D721Med (cell line): ENCODE measurements at regions not wholly inside any gene's neighbourhood (a gene's known extent, or its start where the extent isn't known, plus 50 kb on each side); places are given as distances from the start of the nearest gene placed in this dataset.

Source experiments
- DNase-seq: peaks from one replicate; pipeline ENCODE4 v3.0.0; 2011; ENCODE audit warnings: low spot score; ENCODE audit not compliant: insufficient read length
- FAIRE-seq: peaks from 2 replicates; lab custom pipeline; 2011; peaks lifted over from hg19 to GRCh38; lab: Jason Lieb, UNC
- CTCF ChIP-seq: IDR thresholded peaks from 2 replicates; pipeline ENCODE4 v1.5.1; 2012; ENCODE audit warnings: mild to moderate bottlenecking, control low read depth; ENCODE audit not compliant: insufficient read depth; ENCODE audit errors: missing control alignments

DNA sequence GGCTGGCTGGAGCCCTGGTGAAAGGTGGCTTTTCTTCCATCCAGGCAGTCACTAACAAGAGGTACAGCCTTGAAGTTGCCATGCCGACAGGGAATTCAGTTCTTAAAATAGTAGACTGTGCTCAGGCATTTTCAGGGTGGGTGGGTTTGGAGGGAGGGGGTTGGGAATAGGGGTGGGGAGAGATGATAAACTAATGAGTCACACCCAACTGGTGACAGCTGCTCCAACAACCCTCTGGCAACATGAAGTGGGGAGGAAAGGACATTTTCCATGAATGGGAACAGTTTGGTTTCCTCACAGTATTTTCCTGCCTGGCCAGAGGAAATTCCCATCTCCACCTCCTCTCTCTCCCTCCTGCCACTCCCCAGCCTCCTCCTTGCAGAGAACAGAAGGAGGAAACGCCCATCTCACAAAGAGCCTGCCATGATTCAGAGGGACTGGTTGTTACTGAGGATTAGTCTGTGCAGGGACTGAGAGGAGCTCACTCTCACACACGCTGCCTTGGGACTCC lies 113.0 kb upstream of the SLC1A4 start:
- no peak for DNase-seq
- no peak for TF ChIP-seq CTCF
- no peak for FAIRE-seq

GRCh38 chr2:64879745-64880144 lies 109.5 kb upstream of the SLC1A4 start:
- no peak for FAIRE-seq
- no peak for TF ChIP-seq CTCF

DNA sequence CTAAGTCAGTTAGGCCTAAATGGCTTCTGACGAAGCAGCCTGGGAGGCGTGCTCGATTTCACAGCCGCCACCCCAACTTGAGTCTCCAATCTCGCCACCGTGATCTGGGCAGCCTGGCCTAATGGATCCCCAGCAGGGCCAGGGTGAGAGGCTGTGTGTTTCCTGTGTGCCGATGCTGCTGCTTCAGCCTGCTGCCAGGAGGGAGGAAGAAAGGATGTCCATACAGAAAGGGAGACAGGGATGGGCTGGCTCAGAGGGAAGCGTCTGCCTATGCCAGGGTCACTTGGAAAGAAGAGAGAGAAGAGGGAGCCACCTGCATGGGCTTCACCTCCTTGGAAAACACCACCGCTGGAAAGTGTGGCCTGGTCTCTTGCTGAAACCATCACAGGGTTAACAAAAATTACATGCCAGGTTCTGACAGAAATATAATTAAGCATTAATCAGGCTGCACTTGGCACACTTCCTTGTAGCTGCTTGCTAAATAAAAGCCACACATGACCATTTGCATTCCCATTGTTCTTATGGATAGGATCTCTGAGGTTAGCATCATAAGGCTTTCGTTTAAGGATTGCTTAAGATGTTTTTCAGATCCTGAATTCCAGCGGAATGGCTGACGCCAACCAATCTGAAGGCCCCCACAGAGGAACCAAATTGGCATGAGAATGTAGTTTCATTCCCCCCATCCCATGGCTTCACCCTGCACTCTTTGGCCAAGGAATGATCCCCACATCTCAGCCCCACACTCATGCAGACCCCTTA lies 108.8 kb upstream of the SLC1A4 start:
- TF ChIP-seq CTCF = no peak
- no peak for DNase-seq
- no peak for FAIRE-seq

More at GRCh38 chr2:64879745-64880144, 109.5 kb upstream of the SLC1A4 start:
- DNase-seq = no peak

DNA sequence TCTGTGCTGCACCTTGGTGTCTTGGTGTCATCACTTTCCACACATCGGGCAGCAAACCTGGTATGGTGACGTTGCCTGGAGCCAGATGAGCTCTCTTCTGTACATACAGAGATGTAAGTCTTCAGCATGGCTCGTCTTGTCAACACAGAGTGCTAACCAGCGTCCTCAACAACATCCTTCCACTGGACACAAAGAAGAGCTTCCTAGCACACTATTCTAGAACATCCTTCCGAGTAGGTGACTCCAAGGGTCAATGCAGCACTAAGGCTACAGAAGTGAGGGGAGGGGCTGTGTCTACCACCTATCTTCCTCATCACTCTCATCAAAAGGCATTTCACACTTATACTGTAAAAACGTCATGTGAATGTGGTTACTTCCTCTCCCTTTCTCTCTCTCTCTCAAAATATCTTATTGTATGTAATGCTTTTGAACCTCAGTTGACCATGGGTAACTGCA lies 108.1 kb upstream of the SLC1A4 start:
- DNase-seq = no peak
- FAIRE-seq = no peak
- no peak for TF ChIP-seq CTCF

DNA sequence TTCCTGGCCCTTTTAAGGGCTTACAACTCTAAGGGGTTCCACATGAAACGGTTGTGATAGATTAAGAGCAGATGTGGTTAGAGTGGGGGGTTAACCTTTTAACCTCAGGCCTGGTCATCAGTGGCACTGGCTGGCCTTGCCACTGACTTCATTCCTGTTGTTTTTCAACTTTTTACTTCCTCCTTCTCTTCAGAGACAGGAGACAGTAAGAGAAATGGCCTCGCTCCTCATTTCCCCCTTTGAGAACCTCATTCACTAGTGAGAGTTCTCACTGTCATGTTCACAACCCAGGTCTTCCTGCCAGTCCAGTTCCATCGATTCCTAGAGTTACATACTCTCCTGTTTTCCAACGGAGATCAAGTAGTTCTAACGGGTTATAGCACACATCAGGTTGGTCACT lies 101.6 kb upstream of the SLC1A4 start:
- no peak for TF ChIP-seq CTCF
- no peak for DNase-seq
- FAIRE-seq = no peak

GRCh38 chr2:64888591-64889309 lies 100.4 kb upstream of the SLC1A4 start:
- DNase-seq = no peak
- TF ChIP-seq CTCF = no peak
- FAIRE-seq = no peak
